SK-MEL-5 (cell line): ENCODE measurements at regions not wholly inside any gene's neighbourhood (a gene's known extent, or its start where the extent isn't known, plus 50 kb on each side); places are given as distances from the start of the nearest gene placed in this dataset.
"Not testable (repeated sequence)": the region's sequence is repeated elsewhere in the genome, so short reads cannot be mapped to it uniquely, and the experiment has no call there.

Experiments
- DNase-seq: peaks from one replicate; pipeline ENCODE4 v3.0.0-alpha.2; 2016; ENCODE audit warnings: low read depth, low spot score
- in situ Hi-C: cut with HindIII; loops from 2 replicates; pipeline ENCODE4 v1.10.0; 2016; ENCODE audit warnings: low sequenced_read_pairs, high pct_unique_total_duplicates, low pct_unique_long_range_greater_than_20kb

DNA sequence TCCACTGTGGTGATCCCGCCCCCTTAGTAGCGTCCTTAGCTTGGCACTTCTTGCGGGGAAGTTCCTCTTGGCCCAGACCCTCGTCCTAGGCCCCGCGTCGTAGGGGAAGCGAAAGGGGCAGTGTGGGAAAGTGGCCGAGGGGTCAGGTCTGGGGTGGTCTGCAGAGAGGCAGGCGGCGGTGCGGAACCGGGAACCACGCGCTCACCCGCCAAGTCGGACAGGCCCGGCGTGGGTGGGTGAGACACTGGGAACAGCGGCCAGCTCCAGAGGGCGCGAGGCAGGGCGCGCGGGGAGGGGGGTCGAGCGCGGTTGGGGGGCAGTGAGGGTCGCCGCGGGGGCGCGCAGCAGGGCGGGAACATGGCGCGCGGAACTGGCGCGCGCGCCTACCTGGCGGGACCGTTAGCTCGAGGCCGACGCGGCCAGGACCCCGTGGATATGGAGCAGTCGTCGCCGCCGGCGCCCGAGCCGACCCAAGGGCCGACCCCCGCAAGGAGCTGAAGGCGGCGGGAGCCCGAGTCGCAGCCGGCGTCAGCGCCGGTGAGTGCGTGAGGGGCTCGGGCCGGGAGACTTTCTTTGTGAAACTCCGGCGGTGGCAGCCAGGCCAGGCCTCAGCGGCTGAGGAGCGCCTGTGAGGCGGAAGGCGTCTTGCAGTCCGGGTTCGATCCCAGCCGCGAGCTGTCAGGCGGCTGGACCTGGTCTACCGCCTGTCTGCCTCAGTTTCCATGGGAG is 2896.7 kb upstream of the TEKT4 start:
- DNase-seq, result no peak
- in situ Hi-C loops, result no loop called here

DNA sequence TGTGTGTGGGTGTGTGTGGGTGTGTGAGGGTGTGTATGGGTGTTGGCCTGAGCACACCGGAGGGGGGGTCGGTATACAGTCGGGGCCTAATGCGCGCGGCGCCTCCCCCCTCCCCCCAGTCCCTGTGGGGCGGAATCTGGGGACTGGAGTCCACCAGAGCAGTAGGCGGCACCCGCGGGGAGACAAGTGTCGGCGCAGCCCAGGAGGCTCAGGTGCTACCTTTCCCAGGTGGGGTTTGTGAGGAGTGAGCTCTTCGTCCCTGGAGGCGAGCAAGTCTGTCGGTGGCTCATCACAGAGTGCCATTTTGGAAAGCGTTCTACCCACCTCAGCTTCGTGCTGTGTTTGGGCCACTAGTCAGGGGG is 2896.1 kb upstream of the TEKT4 start:
- in situ Hi-C loops, result no loop called here
- no peak for DNase-seq

DNA sequence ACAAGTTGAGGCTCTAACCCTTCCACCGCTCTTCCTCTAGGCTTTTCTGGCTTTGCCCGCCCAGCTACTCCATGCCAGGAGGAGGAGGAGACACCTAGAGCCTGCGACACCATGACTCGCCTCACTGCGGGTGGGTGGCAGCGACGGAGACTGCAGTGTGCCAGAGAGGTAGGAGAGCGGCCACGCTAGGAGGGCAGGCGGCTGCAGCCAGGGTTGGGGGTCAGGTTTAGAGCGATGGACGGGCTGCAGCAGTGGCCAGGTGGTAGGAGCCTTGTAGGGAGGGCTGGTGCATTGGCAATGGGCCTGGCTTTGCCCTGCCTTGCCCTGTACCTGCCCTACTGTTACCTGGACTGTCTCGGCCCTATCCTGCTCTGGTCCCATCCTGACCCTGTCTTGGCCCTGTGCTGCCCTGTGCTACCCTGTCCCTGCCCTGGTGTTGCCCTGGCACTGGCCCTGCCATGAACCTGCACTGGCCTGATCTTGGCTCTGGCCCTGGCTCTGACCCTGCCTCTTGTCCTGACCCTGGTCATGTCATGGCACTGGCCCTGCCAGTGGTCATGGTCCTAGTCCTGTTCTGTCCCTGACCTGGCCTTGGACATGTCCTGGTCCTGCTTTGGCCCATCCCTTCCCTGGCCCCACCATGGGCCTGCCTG is 2890.1 kb upstream of the TEKT4 start:
- in situ Hi-C loops, result not testable (repeated sequence)
- DNase-seq, result peak; percentile 2

DNA sequence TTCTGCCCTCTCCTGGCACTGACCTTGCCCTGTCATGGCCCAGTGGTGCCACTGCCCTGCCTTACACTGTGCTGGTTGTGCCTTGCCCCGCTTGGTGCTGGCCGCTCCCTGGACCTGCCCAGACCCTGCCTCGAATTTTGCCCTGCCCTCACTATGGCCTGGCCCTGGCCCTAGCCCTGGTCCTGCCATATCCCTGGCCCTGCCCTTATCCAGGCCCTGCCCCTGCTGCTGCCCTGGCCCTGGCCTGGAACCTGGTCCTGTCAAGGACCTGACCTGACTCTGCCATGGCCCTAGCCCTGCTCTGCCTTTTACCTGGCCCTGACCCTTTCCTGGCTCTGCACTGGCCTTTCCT is 2889.6 kb upstream of the TEKT4 start:
- in situ Hi-C loops, DNase-seq: not testable (repeated sequence)

DNA sequence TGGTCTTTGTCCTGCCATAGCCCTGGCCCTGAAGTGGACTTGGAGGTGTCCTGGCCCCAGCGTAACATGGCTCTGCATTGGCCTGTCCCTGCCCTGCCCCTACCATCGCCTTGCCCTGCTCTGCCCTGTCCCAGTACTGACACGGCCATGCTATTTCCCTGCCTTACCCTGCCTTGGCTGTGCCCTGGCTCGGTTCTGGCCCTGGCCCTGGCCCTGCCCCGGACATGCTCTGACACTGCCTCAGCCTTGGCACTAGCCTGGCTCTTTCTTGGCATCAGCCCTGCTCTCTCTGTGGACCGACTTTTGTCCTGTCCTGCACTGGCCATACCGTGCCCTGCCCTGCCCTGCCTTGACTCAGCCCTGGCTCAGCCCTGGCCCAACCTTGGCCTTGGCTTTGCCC is 2889.0 kb upstream of the TEKT4 start:
- in situ Hi-C loops, DNase-seq: not testable (repeated sequence)

DNA sequence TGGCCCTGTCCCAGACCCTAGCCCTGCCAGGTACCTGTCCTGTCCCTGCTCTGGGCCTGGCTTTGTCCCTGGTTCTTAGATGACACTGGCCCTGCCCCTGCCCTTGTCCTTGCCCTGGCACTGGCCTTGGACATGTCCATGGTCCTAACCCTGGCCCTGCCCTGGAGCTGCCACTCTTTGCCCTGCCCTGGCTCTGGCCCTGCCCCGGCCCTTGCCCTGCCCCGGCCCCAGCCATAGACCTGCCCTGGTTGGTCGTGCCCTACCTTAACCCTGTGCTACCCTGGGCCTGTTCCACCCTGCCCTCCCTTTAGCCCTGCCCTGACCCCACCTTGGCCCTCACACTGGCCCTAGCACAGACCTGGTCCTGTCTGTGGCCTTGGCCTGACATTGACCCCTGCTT is 2888.0 kb upstream of the TEKT4 start:
- DNase-seq, in situ Hi-C loops: not testable (repeated sequence)

DNA sequence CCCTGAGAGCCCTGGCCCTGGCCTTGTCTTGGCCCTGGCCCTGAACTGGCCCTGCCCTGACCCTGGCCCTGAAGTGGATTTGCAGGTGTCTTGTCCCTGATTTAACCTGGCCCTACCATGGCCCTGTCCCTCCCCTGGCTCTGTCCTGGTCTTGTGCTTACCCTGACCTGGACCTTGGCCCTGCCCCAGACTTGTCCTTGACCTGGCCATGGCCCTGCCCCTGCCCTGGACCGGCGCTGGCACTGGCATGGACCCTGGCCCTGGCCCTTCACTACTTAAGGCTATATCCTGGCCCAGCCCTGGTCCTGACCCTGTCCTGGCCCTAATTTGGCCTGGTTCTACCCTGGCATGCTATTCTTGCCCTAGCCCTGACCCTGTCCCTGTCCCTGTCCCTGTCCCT is 2887.5 kb upstream of the TEKT4 start:
- in situ Hi-C loops, DNase-seq: not testable (repeated sequence)

DNA sequence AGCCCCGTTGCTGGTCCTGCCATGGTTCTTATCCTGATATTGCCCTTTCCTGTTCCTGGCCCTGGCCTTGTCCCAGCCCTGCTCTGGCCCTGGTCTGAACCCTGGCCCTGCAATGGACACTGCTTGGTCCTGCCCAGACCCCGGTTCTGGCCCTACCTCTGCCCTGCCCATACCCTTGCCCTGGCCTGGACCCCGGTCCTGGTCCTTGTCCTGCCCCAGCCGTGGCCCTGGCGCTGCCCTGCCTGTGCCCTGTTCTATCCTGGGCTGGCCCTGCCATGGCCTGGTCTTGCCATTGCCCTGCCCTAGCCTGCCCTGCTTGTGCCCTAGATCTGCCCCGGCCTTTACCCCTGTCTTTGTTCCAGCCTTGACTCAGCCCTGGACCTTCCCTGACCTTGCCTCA is 2887.1 kb upstream of the TEKT4 start:
- in situ Hi-C loops, DNase-seq: not testable (repeated sequence)

DNA sequence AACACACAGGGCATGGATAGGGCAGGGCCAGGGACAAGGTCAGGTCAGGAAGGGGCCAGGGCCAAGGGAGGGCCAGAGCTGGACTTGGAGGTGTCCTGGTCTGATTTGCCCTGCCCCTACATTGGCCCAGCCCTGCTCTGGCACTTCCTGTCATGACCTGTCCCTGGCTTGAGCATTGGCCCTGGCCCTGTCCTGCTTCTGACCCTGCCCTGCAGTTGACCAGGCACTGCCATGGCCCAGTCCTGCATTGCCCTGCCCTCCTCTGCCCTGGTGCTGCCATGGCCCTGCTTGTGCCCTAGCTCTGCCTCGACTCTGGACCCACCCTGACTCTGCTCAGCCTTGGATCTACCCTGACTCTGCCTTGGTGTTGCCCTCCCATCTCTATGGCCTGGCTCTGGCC is 2885.7 kb upstream of the TEKT4 start:
- DNase-seq, in situ Hi-C loops: not testable (repeated sequence)

DNA sequence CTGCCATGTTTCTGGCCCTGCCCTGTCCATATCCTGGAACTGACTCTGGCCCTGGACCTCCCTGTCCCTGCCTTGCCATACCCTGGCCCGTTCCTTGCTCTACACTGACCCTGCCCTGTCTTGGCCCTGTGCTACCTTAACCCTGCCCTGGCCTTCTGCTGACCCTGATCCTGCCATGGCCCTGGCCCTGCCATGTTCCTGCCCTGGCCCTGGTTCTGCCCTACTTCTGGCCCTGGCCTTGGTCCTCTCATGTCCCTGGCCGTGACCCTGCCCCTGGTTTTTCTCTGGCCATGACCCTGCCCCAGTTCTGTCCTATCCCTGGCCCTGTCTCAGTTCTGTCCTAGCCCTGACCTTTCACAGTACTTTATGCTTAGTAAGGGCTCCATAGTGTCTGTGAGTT is 2884.3 kb upstream of the TEKT4 start:
- DNase-seq, in situ Hi-C loops: not testable (repeated sequence)

DNA sequence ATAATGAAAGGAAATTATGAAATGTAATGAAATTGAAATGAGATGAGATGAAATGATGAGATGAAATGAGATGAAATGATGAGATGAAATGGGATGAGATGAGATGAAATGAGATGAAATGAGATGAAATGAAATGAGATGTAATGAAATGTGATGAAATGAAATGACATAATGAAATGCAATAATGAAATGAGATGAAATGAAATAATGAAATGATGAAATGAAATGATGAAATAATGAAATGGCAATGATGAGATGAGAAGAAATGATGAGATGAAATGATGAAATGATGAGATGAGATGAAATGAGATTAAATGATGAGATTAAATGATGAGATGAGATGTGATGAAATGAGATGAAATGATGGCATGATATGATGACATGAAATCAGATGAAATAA is 2882.5 kb upstream of the TEKT4 start:
- DNase-seq, in situ Hi-C loops: not testable (repeated sequence)

DNA sequence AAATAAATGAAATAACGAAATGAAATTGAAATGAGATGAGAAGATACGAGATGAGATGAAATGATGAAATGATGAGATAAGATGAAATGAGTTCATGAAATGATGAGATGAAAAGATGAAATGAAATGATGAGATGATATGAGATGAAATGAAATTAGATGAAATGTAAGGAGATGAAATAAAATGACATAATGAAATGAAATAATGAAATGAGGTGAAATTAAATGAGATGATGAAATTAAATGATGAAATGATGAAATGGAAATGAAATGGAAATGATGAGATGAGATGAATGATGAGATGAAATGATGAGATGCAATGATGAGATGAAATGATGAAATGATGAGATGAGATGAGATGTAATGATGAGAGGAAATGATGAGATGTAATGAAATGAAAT is 2881.4 kb upstream of the TEKT4 start:
- in situ Hi-C loops, DNase-seq: not testable (repeated sequence)

DNA sequence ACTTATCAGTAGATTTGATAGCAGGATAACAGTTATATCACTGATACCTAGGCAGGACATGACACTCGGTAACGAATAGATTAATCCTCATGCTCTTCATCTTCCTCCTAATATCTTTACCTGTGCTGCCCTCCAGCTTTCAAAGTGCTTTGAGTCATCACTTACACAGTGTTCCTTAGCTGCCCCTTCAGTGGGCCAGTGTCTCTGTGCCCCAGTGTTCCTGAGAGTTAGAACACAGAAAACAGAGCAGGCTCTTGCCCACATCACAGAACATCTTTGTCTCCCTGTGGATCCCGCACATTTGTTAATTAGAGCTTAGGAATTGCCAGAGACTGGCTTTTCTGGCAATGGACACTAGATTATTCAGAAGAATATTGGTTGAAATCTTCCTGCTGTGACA is 2864.7 kb upstream of the TEKT4 start:
- DNase-seq, in situ Hi-C loops: not testable (repeated sequence)
